PC-3 (cell line): ENCODE measurements at regions not wholly inside any gene's neighbourhood (a gene's known extent, or its start where the extent isn't known, plus 50 kb on each side); places are given as distances from the start of the nearest gene placed in this dataset.

ENCODE experiments used
- CTCF ChIP-seq: fragments of 300-600 bp; sonication (generic); conservative IDR thresholded peaks from 2 replicates; pipeline ENCODE4 v1.5.1; 2017; ENCODE audit warnings: antibody characterized with exemption, low read depth, mild to moderate bottlenecking, low read length
- EZH2 ChIP-seq: fragments of 300-600 bp; sonication (generic); IDR thresholded peaks from one replicate; pipeline ENCODE4 v1.6.1; 2017; ENCODE audit warnings: antibody characterized with exemption, mild to moderate bottlenecking, low read length; ENCODE audit not compliant: unreplicated experiment

- no peak for TF ChIP-seq CTCF
- no peak for TF ChIP-seq EZH2
Measured at GRCh38 chr2:142307086-142307485, 176.3 kb upstream of the LRP1B start.
